LNCAP (cell line): ENCODE measurements at regions not wholly inside any gene's neighbourhood (a gene's known extent, or its start where the extent isn't known, plus 50 kb on each side); places are given as distances from the start of the nearest gene placed in this dataset.

Source experiments
- CTCF ChIP-seq: fragments of 450-650 bp; IDR thresholded peaks from 2 replicates; pipeline ENCODE4 v1.5.1; 2017; ENCODE audit warnings: mild to moderate bottlenecking

- no peak for TF ChIP-seq CTCF
Observed at GRCh38 chr12:18165422-18165871, 75.5 kb upstream of the RERGL start.

GRCh38 chr12:18160901-18161300 is 70.9 kb upstream of the RERGL start:
- no peak for TF ChIP-seq CTCF

- TF ChIP-seq CTCF: peak; percentile 84
Observed at GRCh38 chr12:18158774-18159557, 69.0 kb upstream of the RERGL start.

- no peak for TF ChIP-seq CTCF
Observed at GRCh38 chr12:18153826-18154225, 63.8 kb upstream of the RERGL start.

- TF ChIP-seq CTCF: no peak
Observed at GRCh38 chr12:18151036-18151435, 61.0 kb upstream of the RERGL start.

GRCh38 chr12:18148961-18149360 is 59.0 kb upstream of the RERGL start:
- TF ChIP-seq CTCF: no peak

GRCh38 chr12:18146363-18146762 is 56.4 kb upstream of the RERGL start:
- no peak for TF ChIP-seq CTCF
